Cardiac muscle cell (in vitro differentiated cells and primary cell): ENCODE measurements at regions not wholly inside any gene's neighbourhood (a gene's known extent, or its start where the extent isn't known, plus 50 kb on each side); places are given as distances from the start of the nearest gene placed in this dataset.

ENCODE experiments used
- DNase-seq, 2 donors: peaks; one replicate each; pipeline versions ENCODE4 v3.0.0 to v3.0.0-alpha.2; 2010 to 2017; ENCODE audit warnings: low read depth in 1 of 2, low spot score in 1 of 2
- H3K27ac ChIP-seq: fragments of 200-600 bp; sonication (generic); 2 replicates; pipeline ENCODE4 v1.5.1; 2016
- H3K27me3 ChIP-seq: fragments of 200-600 bp; sonication (generic); 2 replicates; pipeline ENCODE4 v1.6.0; 2016; ENCODE audit warnings: control low read depth
- H3K36me3 ChIP-seq: fragments of 200-600 bp; sonication (generic); 2 replicates; pipeline ENCODE4 v1.5.1; 2016; ENCODE audit warnings: control low read depth
- H3K4me1 ChIP-seq: fragments of 200-600 bp; sonication (generic); 2 replicates; pipeline ENCODE4 v1.8.1; 2017; ENCODE audit warnings: low read depth, mild to moderate bottlenecking, mixed run types
- H3K4me3 ChIP-seq: fragments of 200-600 bp; sonication (generic); 2 replicates; pipeline ENCODE4 v1.5.1; 2016; ENCODE audit warnings: mild to moderate bottlenecking
- H3K9me3 ChIP-seq: fragments of 200-600 bp; sonication (generic); 2 replicates; pipeline ENCODE4 v1.5.1; 2017; ENCODE audit warnings: low read depth, mild to moderate bottlenecking, control low read depth
- CTCF ChIP-seq: IDR thresholded peaks from 2 replicates; pipeline ENCODE4 v1.5.1; 2012; ENCODE audit warnings: low read depth, mild to moderate bottlenecking, low read length

GRCh38 chr15:62491642-62492041, 326.6 kb upstream of the C2CD4B start:
- TF ChIP-seq CTCF = no peak
- H3K4me3 ChIP-seq = no peak overlapping the region
- peaks cover 35% of the 10 kb centered on the region for H3K4me1 ChIP-seq
- no peak overlapping the region for H3K27ac ChIP-seq
- no peaks in the 10 kb centered on the region for H3K27me3 ChIP-seq
- H3K36me3 ChIP-seq = no peaks in the 10 kb centered on the region
- DNase-seq = peak in 1 of 2 donors; percentile 89
- H3K9me3 ChIP-seq = no peaks in the 10 kb centered on the region

GRCh38 chr15:62492900-62493299, 327.8 kb upstream of the C2CD4B start:
- Histone ChIP-seq H3K36me3 (no peaks in the 10 kb centered on the region), H3K27me3 (no peaks in the 10 kb centered on the region), H3K27ac (no peak overlapping the region), H3K4me1 (peaks cover 43% of the 10 kb centered on the region), H3K4me3 (no peak overlapping the region), H3K9me3 (no peaks in the 10 kb centered on the region)
- no peak for TF ChIP-seq CTCF
- no peak for DNase-seq

GRCh38 chr15:62494197-62494596, 329.1 kb upstream of the C2CD4B start:
- TF ChIP-seq CTCF = no peak
- peaks cover 54% of the 10 kb centered on the region for H3K4me1 ChIP-seq
- H3K4me3 ChIP-seq = no peak overlapping the region
- H3K9me3 ChIP-seq = no peaks in the 10 kb centered on the region
- H3K36me3 ChIP-seq = no peaks in the 10 kb centered on the region
- peak overlapping the region; percentile 80 for H3K27ac ChIP-seq
- no peak for DNase-seq
- H3K27me3 ChIP-seq = no peaks in the 10 kb centered on the region

- H3K27me3 ChIP-seq = no peaks in the 10 kb centered on the region
- H3K4me3 ChIP-seq = no peak overlapping the region
- H3K9me3 ChIP-seq = no peaks in the 10 kb centered on the region
- peak in 1 of 2 donors; percentile 84 for DNase-seq
- no peak for TF ChIP-seq CTCF
- H3K4me1 ChIP-seq = peaks cover 57% of the 10 kb centered on the region
- peak overlapping the region; percentile 80 for H3K27ac ChIP-seq
- no peaks in the 10 kb centered on the region for H3K36me3 ChIP-seq
Observed at GRCh38 chr15:62495670-62496614, 330.9 kb upstream of the C2CD4B start.

GRCh38 chr15:62497356-62497755, 332.3 kb upstream of the C2CD4B start:
- no peaks in the 10 kb centered on the region for H3K36me3 ChIP-seq
- no peak overlapping the region for H3K4me3 ChIP-seq
- H3K27me3 ChIP-seq = no peaks in the 10 kb centered on the region
- TF ChIP-seq CTCF = no peak
- peak overlapping the region; percentile 80 for H3K27ac ChIP-seq
- H3K4me1 ChIP-seq = peaks cover 54% of the 10 kb centered on the region
- no peaks in the 10 kb centered on the region for H3K9me3 ChIP-seq
- DNase-seq = peak in 1 of 2 donors; percentile 54
